Liver (tissue), 8 donors: ENCODE measurements at regions not wholly inside any gene's neighbourhood (a gene's known extent, or its start where the extent isn't known, plus 50 kb on each side); places are given as distances from the start of the nearest gene placed in this dataset.

Experiments used
- DNase-seq: peaks from one replicate; pipeline ENCODE4 v3.0.0-alpha.2; 2017; ENCODE audit warnings: low spot score
- H3K27ac ChIP-seq, 2 donors: one replicate each; pipeline ENCODE4 v1.7.0; 2013; ENCODE audit warnings: inconsistent platforms in 2 of 2, low read length in 2 of 2, control low read depth in 1 of 2, low read depth in 1 of 2, mild to moderate bottlenecking in 1 of 2
- H3K27me3 ChIP-seq, 4 donors: one replicate each; pipeline versions ENCODE4 v1.6.1 to v1.7.0; 2013; ENCODE audit warnings: low read length in 3 of 4, inconsistent platforms in 1 of 4, mild to moderate bottlenecking in 1 of 4, moderate library complexity in 1 of 4; ENCODE audit not compliant: control insufficient read depth in 4 of 4, insufficient read depth in 4 of 4
- H3K36me3 ChIP-seq, 4 donors: one replicate each; pipeline versions ENCODE4 v1.6.1 to v1.7.0; 2013; ENCODE audit warnings: low read length in 3 of 4, mild to moderate bottlenecking in 3 of 4, low read depth in 1 of 4, moderate library complexity in 1 of 4; ENCODE audit not compliant: control insufficient read depth in 4 of 4, insufficient read depth in 3 of 4
- H3K4me1 ChIP-seq, 4 donors: one replicate each; pipeline versions ENCODE4 v1.6.1 to v1.7.0; 2013; ENCODE audit warnings: low read length in 3 of 4, mild to moderate bottlenecking in 3 of 4, moderate library complexity in 1 of 4; ENCODE audit not compliant: control insufficient read depth in 4 of 4, insufficient read depth in 4 of 4
- H3K4me3 ChIP-seq, 3 donors: one replicate each; pipeline versions ENCODE4 v1.6.1 to v1.7.0; 2013; ENCODE audit warnings: low read length in 3 of 3, control low read depth in 1 of 3, low read depth in 1 of 3, mild to moderate bottlenecking in 1 of 3
- H3K9ac ChIP-seq, 2 donors: one replicate each; pipeline ENCODE4 v1.7.0; 2013; ENCODE audit warnings: low read length in 2 of 2, mild to moderate bottlenecking in 2 of 2, moderate library complexity in 2 of 2, control low read depth in 1 of 2, low read depth in 1 of 2
- H3K9me3 ChIP-seq, 4 donors: one replicate each; pipeline versions ENCODE4 v1.6.1 to v1.7.0; 2013; ENCODE audit warnings: low read length in 3 of 4; ENCODE audit not compliant: control insufficient read depth in 4 of 4
- GABPA ChIP-seq, 2 donors: IDR thresholded peaks in 1 of 2; conservative IDR thresholded peaks in 1 of 2; 2 replicates each; pipeline ENCODE4 v1.6.1; 2016; ENCODE audit warnings: antibody characterized with exemption in 2 of 2, mild to moderate bottlenecking in 1 of 2, moderate library complexity in 1 of 2
- HNF4A ChIP-seq, 2 donors: conservative IDR thresholded peaks; 2 replicates each; pipeline ENCODE4 v1.6.1; 2016; ENCODE audit warnings: antibody characterized with exemption in 2 of 2, mild to moderate bottlenecking in 2 of 2
- HNF4G ChIP-seq: IDR thresholded peaks from 2 replicates; pipeline ENCODE4 v1.6.1; 2016; ENCODE audit warnings: antibody characterized with exemption
- JUND ChIP-seq, 2 donors: IDR thresholded peaks; 2 replicates each; pipeline ENCODE4 v1.6.1; 2016; ENCODE audit warnings: antibody characterized with exemption in 2 of 2
- NR2F2 ChIP-seq: IDR thresholded peaks from 2 replicates; pipeline ENCODE4 v1.6.1; 2016; ENCODE audit warnings: antibody characterized with exemption
- RAD21 ChIP-seq, 2 donors: IDR thresholded peaks; 2 replicates each; pipeline ENCODE4 v1.6.1; 2016; ENCODE audit warnings: antibody characterized with exemption in 2 of 2, mild to moderate bottlenecking in 2 of 2
- RXRA ChIP-seq, 2 donors: IDR thresholded peaks; 2 replicates each; pipeline ENCODE4 v1.6.1; 2017 to 2018; ENCODE audit warnings: antibody characterized with exemption in 2 of 2, mild to moderate bottlenecking in 1 of 2
- SP1 ChIP-seq: IDR thresholded peaks from 2 replicates; pipeline ENCODE4 v1.6.1; 2018; ENCODE audit warnings: antibody characterized with exemption, mild to moderate bottlenecking
- TAF1 ChIP-seq: conservative IDR thresholded peaks from 2 replicates; pipeline ENCODE4 v1.6.1; 2016; ENCODE audit warnings: antibody characterized with exemption, mild to moderate bottlenecking
- YY1 ChIP-seq: IDR thresholded peaks from 2 replicates; pipeline ENCODE4 v1.6.1; 2016; ENCODE audit warnings: antibody characterized with exemption, mild to moderate bottlenecking
- whole genome bisulfite sequencing: extraction: QIAGEN DNeasy Blood & Tissue Kit; methylation state at CpG from one replicate; pipeline ENCODE4 v1.1.7; 2013; 5-methylcytosine and 5-hydroxymethylcytosine counted together
- TF ChIP-seq, protein P1 (sequence below): IDR thresholded peaks from 2 replicates; pipeline ENCODE4 v1.6.1; 2016; ENCODE audit warnings: antibody characterized with exemption
- TF ChIP-seq, protein P2 (sequence below): IDR thresholded peaks from 2 replicates; pipeline ENCODE4 v1.6.1; 2016; ENCODE audit warnings: antibody characterized with exemption
- TF ChIP-seq, protein P3 (sequence below): fragments of 150-350 bp; IDR thresholded peaks from 2 replicates; pipeline ENCODE4 v1.5.1; 2017; ENCODE audit warnings: improper control_type of control experiment, low read depth, low read length; ENCODE audit not compliant: missing input control
- donor health status: healthy.
- donor health status: healthy.
- donor health status: healthy.
- donor health status: healthy.
- donor health status: healthy.

GRCh38 chr5:68612972-68613371, 397.4 kb downstream of the PIK3R1 start:
- Histone ChIP-seq H3K4me1 (no peaks in the 10 kb centered on the region), H3K36me3 (no peaks in the 10 kb centered on the region), H3K9ac (no peak overlapping the region), H3K27me3 (no peaks in the 10 kb centered on the region), H3K27ac (no peak overlapping the region), H3K9me3 (peaks cover 0 to 2% (median 0%) of the 10 kb centered on the region in 4 donors), H3K4me3 (no peak overlapping the region)
- DNase-seq: no peak
- WGBS: 43% methylated on average over 1 of the region's 1 CpG
- TF ChIP-seq, protein P1, sequence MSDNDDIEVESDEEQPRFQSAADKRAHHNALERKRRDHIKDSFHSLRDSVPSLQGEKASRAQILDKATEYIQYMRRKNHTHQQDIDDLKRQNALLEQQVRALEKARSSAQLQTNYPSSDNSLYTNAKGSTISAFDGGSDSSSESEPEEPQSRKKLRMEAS: no peak
- TF ChIP-seq HNF4A (conservative IDR thresholded peaks at IDR 0.05): peak; percentile 40 to 67
- no peak for TF ChIP-seq TAF1
- TF ChIP-seq, protein P2, sequence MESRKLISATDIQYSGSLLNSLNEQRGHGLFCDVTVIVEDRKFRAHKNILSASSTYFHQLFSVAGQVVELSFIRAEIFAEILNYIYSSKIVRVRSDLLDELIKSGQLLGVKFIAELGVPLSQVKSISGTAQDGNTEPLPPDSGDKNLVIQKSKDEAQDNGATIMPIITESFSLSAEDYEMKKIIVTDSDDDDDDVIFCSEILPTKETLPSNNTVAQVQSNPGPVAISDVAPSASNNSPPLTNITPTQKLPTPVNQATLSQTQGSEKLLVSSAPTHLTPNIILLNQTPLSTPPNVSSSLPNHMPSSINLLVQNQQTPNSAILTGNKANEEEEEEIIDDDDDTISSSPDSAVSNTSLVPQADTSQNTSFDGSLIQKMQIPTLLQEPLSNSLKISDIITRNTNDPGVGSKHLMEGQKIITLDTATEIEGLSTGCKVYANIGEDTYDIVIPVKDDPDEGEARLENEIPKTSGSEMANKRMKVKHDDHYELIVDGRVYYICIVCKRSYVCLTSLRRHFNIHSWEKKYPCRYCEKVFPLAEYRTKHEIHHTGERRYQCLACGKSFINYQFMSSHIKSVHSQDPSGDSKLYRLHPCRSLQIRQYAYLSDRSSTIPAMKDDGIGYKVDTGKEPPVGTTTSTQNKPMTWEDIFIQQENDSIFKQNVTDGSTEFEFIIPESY: no peak
- no peak for TF ChIP-seq GABPA (IDR thresholded peaks at IDR 0.05 in 1 of 2, conservative IDR thresholded peaks at IDR 0.05 in 1 of 2)
- no peak for TF ChIP-seq JUND (IDR thresholded peaks at IDR 0.05)
- TF ChIP-seq YY1: peak; percentile 17

DNA sequence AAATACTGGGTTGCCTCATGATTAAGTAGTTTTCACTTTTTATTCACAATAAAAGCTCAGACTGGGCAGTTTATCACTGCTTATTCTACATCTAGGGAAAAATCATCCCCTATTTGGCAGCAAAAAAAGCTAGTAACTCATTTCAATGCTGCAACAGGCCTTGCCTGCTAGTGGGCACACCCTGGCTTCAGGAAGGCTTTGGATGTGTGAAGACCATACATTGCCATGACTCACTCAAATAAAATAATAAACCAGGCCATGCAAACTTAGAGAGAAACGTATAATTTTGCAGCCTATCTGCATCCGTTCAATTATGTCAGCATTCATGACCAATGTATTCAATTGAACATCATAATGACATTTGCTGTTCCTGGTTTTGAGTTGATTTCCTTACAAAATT, 402.9 kb downstream of the PIK3R1 start:
- H3K27ac ChIP-seq: no peak overlapping the region
- no peaks in the 10 kb centered on the region for H3K9me3 ChIP-seq
- H3K4me3 ChIP-seq: no peak overlapping the region
- no peak for DNase-seq
- TF ChIP-seq HNF4A (conservative IDR thresholded peaks at IDR 0.05): no peak
- no peak for TF ChIP-seq NR2F2
- no peak for TF ChIP-seq GABPA (IDR thresholded peaks at IDR 0.05 in 1 of 2, conservative IDR thresholded peaks at IDR 0.05 in 1 of 2)
- no peak for TF ChIP-seq RAD21 (IDR thresholded peaks at IDR 0.05)
- no peaks in the 10 kb centered on the region for H3K36me3 ChIP-seq
- H3K27me3 ChIP-seq: no peaks in the 10 kb centered on the region
- H3K4me1 ChIP-seq: no peaks in the 10 kb centered on the region
- no peak overlapping the region for H3K9ac ChIP-seq
- WGBS: 88% methylated on average over 2 of the region's 2 CpGs

DNA sequence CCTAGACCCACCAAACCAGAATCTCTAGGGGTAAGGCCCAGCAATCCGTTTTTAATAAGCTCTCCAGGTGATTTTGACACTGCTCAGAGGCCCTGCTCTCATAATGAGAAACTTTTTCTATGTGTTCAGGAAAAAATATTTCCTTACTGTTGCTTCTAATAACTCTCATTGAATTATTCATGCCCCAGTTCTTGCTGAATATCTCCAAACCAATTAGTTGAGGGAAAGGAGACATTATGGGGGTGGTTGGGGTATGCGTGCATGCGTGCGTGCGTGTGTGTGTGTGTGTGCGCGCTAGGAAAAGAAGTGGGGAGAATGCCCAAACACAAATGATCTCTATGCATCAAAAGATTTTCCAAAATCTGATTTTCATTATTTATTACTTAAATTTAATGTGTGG, 411.4 kb downstream of the PIK3R1 start:
- no peaks in the 10 kb centered on the region for H3K36me3 ChIP-seq
- no peak overlapping the region for H3K9ac ChIP-seq
- TF ChIP-seq, protein P1: no peak
- no peaks in the 10 kb centered on the region for H3K27me3 ChIP-seq
- H3K4me1 ChIP-seq: peaks cover 0 to 5% (median 0%) of the 10 kb centered on the region in 4 donors
- no peak for DNase-seq
- WGBS: 97% methylated on average over 7 of the region's 7 CpGs
- no peaks in the 10 kb centered on the region for H3K9me3 ChIP-seq
- no peak overlapping the region for H3K27ac ChIP-seq
- no peak overlapping the region for H3K4me3 ChIP-seq

DNA sequence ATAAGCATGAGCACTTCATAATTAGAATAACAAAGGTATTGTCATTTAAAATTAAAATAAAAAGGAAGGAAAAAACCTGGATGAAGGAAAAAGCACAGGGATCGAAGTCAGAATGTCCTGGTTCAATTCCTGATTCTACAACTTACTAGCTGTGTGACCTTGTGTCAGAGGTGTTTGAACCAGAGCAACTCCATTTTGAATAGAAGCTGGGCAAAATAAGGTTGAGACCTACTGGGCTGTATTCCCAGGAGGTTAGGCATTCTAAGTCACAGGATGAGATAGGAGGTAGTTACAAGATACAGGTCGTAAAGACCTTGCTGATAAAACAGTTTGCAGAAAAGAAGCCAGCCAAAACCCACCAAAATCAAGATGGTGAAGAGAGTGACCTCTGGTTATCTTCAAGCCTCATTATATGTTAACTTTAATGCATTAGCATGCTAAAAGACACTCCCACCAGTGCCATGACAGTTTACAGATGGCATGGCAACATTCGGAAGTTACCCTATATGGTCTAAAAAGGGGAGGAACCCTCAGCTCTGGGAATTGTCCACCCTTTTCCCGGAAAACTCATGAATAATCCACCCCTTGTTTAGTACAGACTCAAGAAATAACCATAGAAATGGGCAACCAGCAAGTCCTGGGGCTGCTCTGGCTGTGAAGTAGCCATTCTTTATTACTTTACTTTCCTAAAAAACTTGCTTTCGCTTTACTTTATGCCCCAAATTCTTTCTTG, 412.7 kb downstream of the PIK3R1 start:
- no peaks in the 10 kb centered on the region for H3K9me3 ChIP-seq
- TF ChIP-seq RAD21 (IDR thresholded peaks at IDR 0.05) (no peak), RXRA (IDR thresholded peaks at IDR 0.05) (no peak), YY1 (no peak), SP1 (no peak), TAF1 (no peak), GABPA (IDR thresholded peaks at IDR 0.05 in 1 of 2, conservative IDR thresholded peaks at IDR 0.05 in 1 of 2) (no peak), NR2F2 (no peak), HNF4G (no peak), HNF4A (conservative IDR thresholded peaks at IDR 0.05) (no peak), JUND (IDR thresholded peaks at IDR 0.05) (no peak)
- TF ChIP-seq, protein P3, sequence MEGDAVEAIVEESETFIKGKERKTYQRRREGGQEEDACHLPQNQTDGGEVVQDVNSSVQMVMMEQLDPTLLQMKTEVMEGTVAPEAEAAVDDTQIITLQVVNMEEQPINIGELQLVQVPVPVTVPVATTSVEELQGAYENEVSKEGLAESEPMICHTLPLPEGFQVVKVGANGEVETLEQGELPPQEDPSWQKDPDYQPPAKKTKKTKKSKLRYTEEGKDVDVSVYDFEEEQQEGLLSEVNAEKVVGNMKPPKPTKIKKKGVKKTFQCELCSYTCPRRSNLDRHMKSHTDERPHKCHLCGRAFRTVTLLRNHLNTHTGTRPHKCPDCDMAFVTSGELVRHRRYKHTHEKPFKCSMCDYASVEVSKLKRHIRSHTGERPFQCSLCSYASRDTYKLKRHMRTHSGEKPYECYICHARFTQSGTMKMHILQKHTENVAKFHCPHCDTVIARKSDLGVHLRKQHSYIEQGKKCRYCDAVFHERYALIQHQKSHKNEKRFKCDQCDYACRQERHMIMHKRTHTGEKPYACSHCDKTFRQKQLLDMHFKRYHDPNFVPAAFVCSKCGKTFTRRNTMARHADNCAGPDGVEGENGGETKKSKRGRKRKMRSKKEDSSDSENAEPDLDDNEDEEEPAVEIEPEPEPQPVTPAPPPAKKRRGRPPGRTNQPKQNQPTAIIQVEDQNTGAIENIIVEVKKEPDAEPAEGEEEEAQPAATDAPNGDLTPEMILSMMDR: no peak
- TF ChIP-seq, protein P1: no peak

More for the DNA sequence above, 412.7 kb downstream of the PIK3R1 start:
- 88% methylated on average over 5 of the region's 5 CpGs for WGBS
- Histone ChIP-seq H3K4me3 (no peak overlapping the region), H3K4me1 (peaks cover 0 to 5% (median 0%) of the 10 kb centered on the region in 4 donors), H3K9ac (no peak overlapping the region), H3K36me3 (no peaks in the 10 kb centered on the region), H3K27me3 (no peaks in the 10 kb centered on the region), H3K27ac (no peak overlapping the region)
- no peak for DNase-seq
